ENCODE measurements at regions not wholly inside any gene's neighbourhood (a gene's known extent, or its start where the extent isn't known, plus 50 kb on each side); places are given as distances from the start of the nearest gene placed in this dataset.

GRCh38 chr2:123362671-123363440, 662.2 kb upstream of the CNTNAP5 start:
- TF ChIP-seq CTCF (IDR thresholded peaks at IDR 0.05) (no peak), POLR2A (IDR thresholded peaks at IDR 0.05) (no peak)

All from esophagus squamous epithelium (tissue), 4 donors.